Astrocyte (in vitro differentiated cells and primary cell): ENCODE measurements at regions not wholly inside any gene's neighbourhood (a gene's known extent, or its start where the extent isn't known, plus 50 kb on each side); places are given as distances from the start of the nearest gene placed in this dataset.

ENCODE experiments used
- CTCF ChIP-seq: IDR thresholded peaks from 2 replicates; pipeline ENCODE4 v1.5.1; 2011; ENCODE audit warnings: low read depth, mild to moderate bottlenecking, inconsistent platforms, low read length, moderate library complexity; ENCODE audit not compliant: insufficient read depth
- EZH2 ChIP-seq: IDR thresholded peaks from 2 replicates; pipeline ENCODE4 v1.6.1; 2012; ENCODE audit warnings: mild to moderate bottlenecking, low read length, inconsistent platforms; ENCODE audit not compliant: insufficient read depth

DNA sequence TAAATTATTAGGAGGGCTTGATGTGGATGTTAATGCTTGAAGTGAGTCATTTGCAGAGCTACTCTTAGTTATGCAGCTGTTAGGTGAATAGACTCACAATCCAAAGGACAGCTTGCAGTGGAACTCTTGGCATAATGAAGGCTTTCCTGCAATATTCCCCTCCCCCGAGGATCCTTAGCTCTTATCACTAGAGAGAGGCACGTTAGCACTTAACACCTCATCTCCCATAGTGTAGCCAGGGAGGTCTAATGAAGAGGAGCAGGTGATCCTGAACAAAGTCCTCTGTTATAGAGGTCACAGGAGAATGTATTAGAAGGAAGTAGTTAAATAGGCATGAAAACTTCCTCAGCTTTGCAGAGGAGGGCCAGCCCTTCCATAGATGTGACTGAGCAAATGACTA lies 919.2 kb upstream of the FAT3 start:
- no peak for TF ChIP-seq CTCF
- TF ChIP-seq EZH2 = no peak
